Fibroblast of lung (primary cell): ENCODE measurements at regions not wholly inside any gene's neighbourhood (a gene's known extent, or its start where the extent isn't known, plus 50 kb on each side); places are given as distances from the start of the nearest gene placed in this dataset.

ENCODE experiments used
- DNase-seq, 2 donors: peaks; one replicate each; pipeline versions ENCODE4 v3.0.0 to v3.0.0-alpha.2; 2010; ENCODE audit warnings: low read depth in 2 of 2
- H2AFZ ChIP-seq: 2 replicates; pipeline ENCODE4 v1.5.1; 2012; ENCODE audit warnings: low read length, control low read depth, inconsistent platforms
- H3K27ac ChIP-seq: 2 replicates; pipeline ENCODE4 v1.5.1; 2011; ENCODE audit warnings: low read length, control low read depth; ENCODE audit not compliant: insufficient read depth
- H3K27me3 ChIP-seq: 2 replicates; pipeline ENCODE4 v1.5.1; 2011; ENCODE audit warnings: mild to moderate bottlenecking, low read length; ENCODE audit not compliant: control insufficient read depth, insufficient read depth
- H3K36me3 ChIP-seq: 2 replicates; pipeline ENCODE4 v1.5.1; 2011; ENCODE audit warnings: low read length; ENCODE audit not compliant: control insufficient read depth, insufficient read depth
- H3K4me1 ChIP-seq: 2 replicates; pipeline ENCODE4 v1.5.1; 2011; ENCODE audit warnings: low read length; ENCODE audit not compliant: control insufficient read depth, insufficient read depth; ENCODE audit errors: extremely low read depth
- H3K4me2 ChIP-seq: 2 replicates; pipeline ENCODE4 v1.5.1; 2011; ENCODE audit warnings: low read length, control low read depth; ENCODE audit not compliant: insufficient read depth; ENCODE audit errors: extremely low read depth
- H3K4me3 ChIP-seq, 4 experiments: fragments of 200-600 bp in 1 of 4; sonication (generic) in 1 of 4; replicated peaks in 1 of 4; 2 replicates each; pipeline ENCODE4 v1.5.1; 2011 to 2016; ENCODE audit warnings: low read length in 4 of 4, low read depth in 3 of 4, mild to moderate bottlenecking in 3 of 4, control low read depth in 2 of 4, inconsistent platforms in 1 of 4, mixed read lengths in 1 of 4; ENCODE audit not compliant: insufficient read depth in 1 of 4; ENCODE audit errors: control extremely low read depth in 1 of 4
- H3K79me2 ChIP-seq: 2 replicates; pipeline ENCODE4 v1.5.1; 2012; ENCODE audit warnings: mild to moderate bottlenecking, low read length, inconsistent platforms; ENCODE audit not compliant: control insufficient read depth, insufficient read depth
- H3K9ac ChIP-seq: 2 replicates; pipeline ENCODE4 v1.5.1; 2011; ENCODE audit warnings: mild to moderate bottlenecking, low read length, control low read depth; ENCODE audit not compliant: insufficient read depth
- H3K9me3 ChIP-seq: 2 replicates; pipeline ENCODE4 v1.5.1; 2012; ENCODE audit warnings: low read depth, low read length; ENCODE audit not compliant: control insufficient read depth, insufficient read depth
- H4K20me1 ChIP-seq: 2 replicates; pipeline ENCODE4 v1.5.1; 2011; ENCODE audit warnings: low read length; ENCODE audit not compliant: control insufficient read depth, insufficient read depth; ENCODE audit errors: extremely low read depth
- EZH2 ChIP-seq: IDR thresholded peaks from 2 replicates; pipeline ENCODE4 v1.5.1; 2012; ENCODE audit warnings: low read length, control low read depth, mild to moderate bottlenecking; ENCODE audit errors: missing control alignments
- TF ChIP-seq, protein P1 (sequence below), 2 donors: IDR thresholded peaks in 1 of 2; conservative IDR thresholded peaks in 1 of 2; 1 replicate in 1 of 2; 2 replicates in 1 of 2; pipeline ENCODE4 v1.5.1; 2011 to 2012; ENCODE audit warnings: low read length in 2 of 2, control low read depth in 1 of 2, inconsistent platforms in 1 of 2, low read depth in 1 of 2, mild to moderate bottlenecking in 1 of 2

GRCh38 chr1:172939475-172939874 lies 111.3 kb downstream of the TNFSF18 start:
- H3K27ac ChIP-seq, result no peak overlapping the region

DNA sequence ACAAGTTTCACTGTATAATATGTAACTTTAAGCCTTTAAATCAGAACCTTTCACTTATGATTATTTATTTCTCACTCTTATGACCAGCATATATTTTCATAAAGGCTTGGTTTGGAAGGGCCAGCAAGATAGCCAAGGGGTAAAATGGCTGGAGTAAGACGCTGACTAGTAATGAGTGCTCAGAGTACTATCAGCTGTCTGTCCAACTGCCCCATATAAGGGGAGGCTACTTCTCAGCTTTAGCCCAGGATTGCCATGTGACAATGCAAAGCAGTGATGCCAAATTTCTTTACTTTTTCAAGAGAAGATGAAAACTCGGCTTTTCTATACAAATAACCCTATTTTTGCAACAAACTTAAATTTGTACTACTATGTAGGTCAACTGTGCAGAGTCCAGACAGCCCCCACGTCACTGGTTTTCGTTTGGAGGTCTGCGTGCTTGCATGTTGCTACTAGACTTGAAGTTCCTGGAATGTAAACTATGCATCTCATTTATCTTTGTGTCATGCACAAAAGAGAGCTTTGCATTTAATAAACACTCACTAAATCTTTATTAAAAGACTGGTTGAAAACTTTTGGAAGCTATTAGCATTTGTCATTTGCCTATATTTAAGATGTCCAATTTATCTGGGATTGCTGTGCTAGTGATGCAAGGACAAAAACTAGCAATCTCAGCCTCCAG lies 110.4 kb downstream of the TNFSF18 start:
- Histone ChIP-seq H3K9me3 (no peaks in the 10 kb centered on the region), H2AFZ (no peak overlapping the region), H4K20me1 (no peaks in the 10 kb centered on the region), H3K4me3 (no peak overlapping the region), H3K79me2 (no peaks in the 10 kb centered on the region), H3K36me3 (no peaks in the 10 kb centered on the region), H3K27me3 (no peaks in the 10 kb centered on the region), H3K27ac (peak overlapping the region; percentile 8), H3K9ac (no peak overlapping the region), H3K4me2 (peak overlapping the region; percentile 48), H3K4me1 (peaks cover 19% of the 10 kb centered on the region)
- no peak for TF ChIP-seq EZH2
- DNase-seq, result peak; percentile 70 to 95

More at GRCh38 chr1:172939475-172939874, 111.3 kb downstream of the TNFSF18 start:
- H3K79me2 ChIP-seq, result no peaks in the 10 kb centered on the region
- no peaks in the 10 kb centered on the region for H3K27me3 ChIP-seq
- no peak for DNase-seq
- no peaks in the 10 kb centered on the region for H4K20me1 ChIP-seq
- TF ChIP-seq, protein P1, sequence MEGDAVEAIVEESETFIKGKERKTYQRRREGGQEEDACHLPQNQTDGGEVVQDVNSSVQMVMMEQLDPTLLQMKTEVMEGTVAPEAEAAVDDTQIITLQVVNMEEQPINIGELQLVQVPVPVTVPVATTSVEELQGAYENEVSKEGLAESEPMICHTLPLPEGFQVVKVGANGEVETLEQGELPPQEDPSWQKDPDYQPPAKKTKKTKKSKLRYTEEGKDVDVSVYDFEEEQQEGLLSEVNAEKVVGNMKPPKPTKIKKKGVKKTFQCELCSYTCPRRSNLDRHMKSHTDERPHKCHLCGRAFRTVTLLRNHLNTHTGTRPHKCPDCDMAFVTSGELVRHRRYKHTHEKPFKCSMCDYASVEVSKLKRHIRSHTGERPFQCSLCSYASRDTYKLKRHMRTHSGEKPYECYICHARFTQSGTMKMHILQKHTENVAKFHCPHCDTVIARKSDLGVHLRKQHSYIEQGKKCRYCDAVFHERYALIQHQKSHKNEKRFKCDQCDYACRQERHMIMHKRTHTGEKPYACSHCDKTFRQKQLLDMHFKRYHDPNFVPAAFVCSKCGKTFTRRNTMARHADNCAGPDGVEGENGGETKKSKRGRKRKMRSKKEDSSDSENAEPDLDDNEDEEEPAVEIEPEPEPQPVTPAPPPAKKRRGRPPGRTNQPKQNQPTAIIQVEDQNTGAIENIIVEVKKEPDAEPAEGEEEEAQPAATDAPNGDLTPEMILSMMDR (conservative IDR thresholded peaks at IDR 0.05 in 1 of 2, IDR thresholded peaks at IDR 0.05 in 1 of 2; ENCODE audit: low read depth in 1 of 2, low read length in 2 of 2), result no peak
- no peak for TF ChIP-seq EZH2
- no peak overlapping the region for H3K9ac ChIP-seq
- H3K9me3 ChIP-seq, result no peaks in the 10 kb centered on the region
- H3K4me2 ChIP-seq, result no peak overlapping the region
- H2AFZ ChIP-seq, result no peak overlapping the region
- peaks cover 23% of the 10 kb centered on the region for H3K4me1 ChIP-seq
- H3K36me3 ChIP-seq, result no peaks in the 10 kb centered on the region
- H3K4me3 ChIP-seq, result no peak overlapping the region

DNA sequence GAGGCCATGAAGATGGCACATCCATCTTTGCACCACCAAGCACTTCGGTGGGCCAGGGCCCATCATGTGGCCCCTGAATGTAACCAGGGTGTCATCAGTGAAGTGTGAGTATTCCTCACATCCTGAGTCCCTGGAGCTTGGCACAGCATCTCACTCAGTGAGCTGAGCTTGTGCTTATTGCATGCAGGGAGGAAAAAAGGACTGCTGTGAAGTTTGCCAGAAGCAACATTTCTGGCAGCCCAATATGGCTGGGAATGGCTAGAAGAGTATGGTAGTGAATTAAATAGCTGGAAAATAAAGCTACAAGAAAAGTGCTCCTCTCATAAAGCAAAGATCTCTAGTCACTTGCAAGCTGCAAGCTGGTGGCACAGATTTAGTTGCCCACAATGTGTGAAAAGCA lies 109.3 kb downstream of the TNFSF18 start:
- no peak for DNase-seq
- Histone ChIP-seq H3K9me3 (no peaks in the 10 kb centered on the region), H3K4me1 (peaks cover 18% of the 10 kb centered on the region), H2AFZ (no peak overlapping the region), H3K36me3 (no peaks in the 10 kb centered on the region), H3K27ac (no peak overlapping the region), H3K4me3 (no peak overlapping the region), H3K9ac (no peak overlapping the region), H4K20me1 (no peaks in the 10 kb centered on the region), H3K4me2 (no peak overlapping the region), H3K79me2 (no peaks in the 10 kb centered on the region), H3K27me3 (no peaks in the 10 kb centered on the region)
- TF ChIP-seq, protein P1 (conservative IDR thresholded peaks at IDR 0.05 in 1 of 2, IDR thresholded peaks at IDR 0.05 in 1 of 2; ENCODE audit: low read depth in 1 of 2, low read length in 2 of 2), result no peak
- TF ChIP-seq EZH2, result no peak
